Endothelial cell of umbilical vein (primary cell): ENCODE measurements at regions not wholly inside any gene's neighbourhood (a gene's known extent, or its start where the extent isn't known, plus 50 kb on each side); places are given as distances from the start of the nearest gene placed in this dataset.

Experiments used
- BruUV-seq: library from RNA; stranded (reverse); fragments of 400-500 nt; replicated peaks from 2 replicates; lab custom pipeline; 2021; lab: Mats Ljungman, UMichigan
- CTCF ChIA-PET: fragments of 300-600, 350-600 bp; sonication (Branson Sonifier 250); formaldehyde crosslinking; loops from one replicate; lab custom pipeline; 2021; ENCODE audit warnings: antibody characterized with exemption, inconsistent platforms; lab: Charles Lee
- POLR2A ChIA-PET: fragments of 300-600, 350-600 bp; sonication (Branson Sonifier 250); formaldehyde crosslinking; loops from one replicate; lab custom pipeline; 2021; ENCODE audit warnings: antibody characterized with exemption, inconsistent platforms; lab: Charles Lee
- DNase-seq: peaks from one replicate; pipeline ENCODE4 v3.0.0-alpha.2; 2011; ENCODE audit warnings: low read depth, low spot score
- FAIRE-seq: peaks from 2 replicates; lab custom pipeline; 2011; peaks lifted over from hg19 to GRCh38; lab: Jason Lieb, UNC
- H2AFZ ChIP-seq: 2 replicates; pipeline ENCODE4 v1.6.0; 2012; ENCODE audit warnings: low read depth, low read length, control low read depth, inconsistent platforms
- H3K27ac ChIP-seq: 2 replicates; pipeline ENCODE4 v1.5.1; 2011; ENCODE audit warnings: low read depth, mild to moderate bottlenecking, control low read depth, low read length, moderate library complexity; ENCODE audit not compliant: insufficient read depth
- H3K27me3 ChIP-seq, 2 experiments: 2 replicates each; pipeline versions ENCODE4 v1.6.0 to v1.6.1; 2011; ENCODE audit warnings: low read length in 2 of 2, mixed read lengths in 1 of 2; ENCODE audit not compliant: control insufficient read depth in 2 of 2, insufficient read depth in 2 of 2
- H3K36me3 ChIP-seq, 2 experiments: 2 replicates in 1 of 2; 3 replicates in 1 of 2; pipeline ENCODE4 v1.5.1; 2011; ENCODE audit warnings: low read length in 2 of 2, mild to moderate bottlenecking in 1 of 2, moderate library complexity in 1 of 2; ENCODE audit not compliant: control insufficient read depth in 2 of 2, insufficient read depth in 2 of 2; ENCODE audit errors: extremely low read depth in 1 of 2
- H3K4me1 ChIP-seq: 3 replicates; pipeline ENCODE4 v1.5.1; 2011; ENCODE audit warnings: mild to moderate bottlenecking, low read length; ENCODE audit not compliant: control insufficient read depth, insufficient read depth; ENCODE audit errors: extremely low read depth
- H3K4me2 ChIP-seq: 2 replicates; pipeline ENCODE4 v1.6.1; 2011; ENCODE audit warnings: low read length, control low read depth, mixed read lengths; ENCODE audit not compliant: insufficient read depth
- H3K4me3 ChIP-seq, 3 experiments: fragments of 200-600 bp in 1 of 3; sonication (generic), shearing (Covaris generic) in 1 of 3; replicated peaks in 1 of 3; 2 replicates each; pipeline ENCODE4 v1.5.1; 2011 to 2016; ENCODE audit warnings: control low read depth in 3 of 3, low read length in 3 of 3, mild to moderate bottlenecking in 2 of 3, inconsistent platforms in 1 of 3, low read depth in 1 of 3, moderate library complexity in 1 of 3; ENCODE audit not compliant: insufficient read depth in 1 of 3
- H3K79me2 ChIP-seq: 2 replicates; pipeline ENCODE4 v1.6.0; 2012; ENCODE audit warnings: low read length, inconsistent platforms; ENCODE audit not compliant: control insufficient read depth, insufficient read depth
- H3K9ac ChIP-seq: replicated peaks from 2 replicates; pipeline ENCODE3; 2011; ENCODE audit warnings: low read length, control low read depth; ENCODE audit not compliant: insufficient read depth; ENCODE audit errors: extremely low read depth
- H3K9me1 ChIP-seq: replicated peaks from 3 replicates; pipeline ENCODE4 v1.6.0; 2011; ENCODE audit warnings: mild to moderate bottlenecking, low read length; ENCODE audit not compliant: control insufficient read depth, insufficient read depth; ENCODE audit errors: extremely low read depth
- H3K9me3 ChIP-seq: replicated peaks from 2 replicates; pipeline ENCODE4 v1.5.1; 2012; ENCODE audit warnings: low read length, inconsistent platforms; ENCODE audit not compliant: control insufficient read depth, insufficient read depth
- H4K20me1 ChIP-seq: replicated peaks from 2 replicates; pipeline ENCODE3; 2011; ENCODE audit warnings: mild to moderate bottlenecking, low read length; ENCODE audit not compliant: control insufficient read depth, insufficient read depth; ENCODE audit errors: extremely low read depth
- CTCF ChIP-seq, 2 donors: IDR thresholded peaks; 1 replicate in 1 of 2; 2 replicates in 1 of 2; pipeline ENCODE4 v1.5.1; 2011; ENCODE audit warnings: low read length in 2 of 2, mild to moderate bottlenecking in 2 of 2, moderate library complexity in 2 of 2, control low read depth in 1 of 2, inconsistent platforms in 1 of 2, low read depth in 1 of 2; ENCODE audit not compliant: insufficient read depth in 1 of 2; ENCODE audit errors: extremely low read depth in 1 of 2
- EZH2 ChIP-seq: IDR thresholded peaks from 2 replicates; pipeline ENCODE4 v1.6.1; 2012; ENCODE audit warnings: borderline replicate concordance, low read depth, mild to moderate bottlenecking, moderate library complexity, low read length, inconsistent platforms; ENCODE audit not compliant: severe bottlenecking
- FOS ChIP-seq: IDR thresholded peaks from 2 replicates; pipeline ENCODE4 v1.6.1; 2011; ENCODE audit warnings: mild to moderate bottlenecking, low read length, moderate library complexity, borderline replicate concordance; ENCODE audit not compliant: insufficient read depth
- GATA2 ChIP-seq: IDR thresholded peaks from 2 replicates; pipeline ENCODE4 v1.7.0; 2011; ENCODE audit warnings: low read depth, mild to moderate bottlenecking, moderate library complexity, mixed read lengths, low read length; ENCODE audit not compliant: insufficient read length, insufficient read depth
- JUN ChIP-seq: IDR thresholded peaks from 2 replicates; pipeline ENCODE4 v1.6.1; 2011; ENCODE audit warnings: borderline replicate concordance, low read depth; ENCODE audit not compliant: insufficient read length, insufficient read depth
- MAX ChIP-seq: IDR thresholded peaks from 2 replicates; pipeline ENCODE4 v1.6.1; 2011; ENCODE audit not compliant: insufficient read depth, insufficient read length
- MYC ChIP-seq: IDR thresholded peaks from one replicate; pipeline ENCODE4 v1.6.1; 2011; ENCODE audit warnings: mild to moderate bottlenecking, low read depth, low read length
- POLR2A ChIP-seq: IDR thresholded peaks from 2 replicates; pipeline ENCODE4 v1.6.1; 2012; ENCODE audit warnings: low read depth, mild to moderate bottlenecking, control low read depth, low read length
- POLR2AphosphoS5 ChIP-seq: IDR thresholded peaks from 2 replicates; pipeline ENCODE4 v1.6.1; 2012; ENCODE audit warnings: low read depth, mild to moderate bottlenecking, control low read depth, low read length, moderate library complexity; ENCODE audit not compliant: insufficient read depth
- dilution Hi-C: fragments of 300-500 bp; cut with MboI; formaldehyde crosslinking; loops from one replicate; pipeline ENCODE4 v1.15.0; 2019; ENCODE audit warnings: low sequenced_read_pairs; ENCODE audit not compliant: extremely low pct_ligation_motif_present
- intact Hi-C: fragments of 100-400 bp; cut with micrococcal nuclease; formaldehyde crosslinking; loops from one replicate; pipeline ENCODE4 v1.10.0; 2022

- H3K36me3 ChIP-seq, result no peaks in the 10 kb centered on the region
- dilution Hi-C loops, result no loop called here
- intact Hi-C loops, result loop anchor here (2.0 kb wide), 1 partner anchor 149 kb away; no protein-coding TSS in a partner anchor
- ChIA-PET CTCF (interaction anchor here (0.9 to 2.1 kb wide), 2 partner anchors 10 to 450 kb away, joined by 4 to 7 read pairs; no protein-coding TSS in a partner anchor), POLR2A (no interaction called here)
- no peaks in the 10 kb centered on the region for H3K4me1 ChIP-seq
- no peak overlapping the region for H3K9ac ChIP-seq
- no peaks in the 10 kb centered on the region for H3K79me2 ChIP-seq
- no peaks in the 10 kb centered on the region for H4K20me1 ChIP-seq
- FAIRE-seq (no peak), DNase-seq (peak; percentile 34)
- no peak overlapping the region for H3K4me2 ChIP-seq
- H3K27ac ChIP-seq, result no peak overlapping the region
- peaks cover 7% of the 10 kb centered on the region in 2 experiments for H3K27me3 ChIP-seq
- no peaks in the 10 kb centered on the region for H3K9me3 ChIP-seq
- no peak overlapping the region for H2AFZ ChIP-seq
- no peak for TF ChIP-seq MAX
- peak; percentile 14 to 20 for TF ChIP-seq CTCF (IDR thresholded peaks at IDR 0.05; ENCODE audit: extremely low read depth in 1 of 2, insufficient read depth in 1 of 2, low read depth in 1 of 2, low read length in 2 of 2)
- H3K4me3 ChIP-seq, result no peak overlapping the region
- no peaks in the 10 kb centered on the region for H3K9me1 ChIP-seq
- no TSS peak for BruUV-seq
Measured at GRCh38 chr13:97810152-97810551, 143.3 kb upstream of the IPO5 start.

DNA sequence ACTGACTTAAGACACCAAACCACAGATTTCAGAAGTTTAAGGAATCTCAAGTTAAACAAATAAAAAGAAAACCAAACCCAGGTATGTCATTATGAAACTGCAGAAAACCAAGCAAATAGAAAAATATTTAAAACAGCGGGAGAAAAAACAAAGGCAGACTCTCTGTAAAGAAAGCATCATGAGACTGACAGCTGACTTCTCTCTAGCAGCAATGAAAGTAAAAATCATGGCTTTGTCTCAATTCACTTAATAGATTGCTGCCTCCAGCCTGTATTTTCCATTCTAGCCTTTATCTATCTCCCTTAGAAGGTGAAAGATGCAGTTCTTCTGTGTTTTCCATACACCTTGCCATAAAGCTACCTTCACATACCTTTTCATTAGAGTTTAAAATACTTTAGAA is 131.1 kb upstream of the IPO5 start:
- Histone ChIP-seq H3K27me3 (peaks cover 5 to 9% of the 10 kb centered on the region in 2 experiments), H4K20me1 (no peaks in the 10 kb centered on the region), H3K36me3 (no peaks in the 10 kb centered on the region), H3K4me3 (no peak overlapping the region), H3K27ac (no peak overlapping the region), H3K79me2 (no peaks in the 10 kb centered on the region), H3K4me1 (no peaks in the 10 kb centered on the region), H3K4me2 (no peak overlapping the region), H3K9me3 (no peaks in the 10 kb centered on the region), H3K9me1 (no peaks in the 10 kb centered on the region), H2AFZ (no peak overlapping the region), H3K9ac (no peak overlapping the region)
- DNase-seq, result no peak
- CTCF ChIA-PET, result no interaction called here
- BruUV-seq, result no TSS peak
- intact Hi-C loops (no loop called here), dilution Hi-C loops (no loop called here)
- TF ChIP-seq CTCF (IDR thresholded peaks at IDR 0.05; ENCODE audit: extremely low read depth in 1 of 2, insufficient read depth in 1 of 2, low read depth in 1 of 2, low read length in 2 of 2) (no peak), FOS (no peak), GATA2 (no peak), EZH2 (no peak), POLR2A (no peak), MYC (no peak), POLR2AphosphoS5 (no peak), JUN (no peak), MAX (no peak)
- no peak for FAIRE-seq
- POLR2A ChIA-PET, result no interaction called here
